Hepatocyte (in vitro differentiated cells): ENCODE measurements at regions not wholly inside any gene's neighbourhood (a gene's known extent, or its start where the extent isn't known, plus 50 kb on each side); places are given as distances from the start of the nearest gene placed in this dataset.
"Not testable (repeated sequence)": the region's sequence is repeated elsewhere in the genome, so short reads cannot be mapped to it uniquely, and the experiment has no call there.

Source experiments
- DNase-seq: peaks from one replicate; pipeline ENCODE4 v3.0.0-alpha.2; 2016; ENCODE audit warnings: low spot score
- H2AFZ ChIP-seq: fragments of 200-600 bp; sonication (generic); 2 replicates; pipeline ENCODE4 v1.6.0; 2016; ENCODE audit warnings: antibody characterized with exemption, mild to moderate bottlenecking
- H3K27ac ChIP-seq: fragments of 200-600 bp; sonication (generic); 2 replicates; pipeline ENCODE4 v1.5.1; 2016; ENCODE audit warnings: mild to moderate bottlenecking
- H3K27me3 ChIP-seq: fragments of 200-600 bp; sonication (generic); 2 replicates; pipeline ENCODE4 v1.6.1; 2016
- H3K36me3 ChIP-seq: fragments of 200-600 bp; sonication (generic); replicated peaks from 2 replicates; pipeline ENCODE4 v1.5.1; 2016; ENCODE audit warnings: low read depth; ENCODE audit not compliant: insufficient read depth
- H3K4me1 ChIP-seq: fragments of 200-600 bp; sonication (generic); 2 replicates; pipeline ENCODE4 v1.5.1; 2016; ENCODE audit warnings: mild to moderate bottlenecking, moderate library complexity; ENCODE audit not compliant: insufficient read depth
- H3K4me2 ChIP-seq: fragments of 200-600 bp; sonication (generic); 2 replicates; pipeline ENCODE4 v1.6.0; 2016
- H3K4me3 ChIP-seq: fragments of 200-600 bp; sonication (generic); 2 replicates; pipeline ENCODE4 v1.5.1; 2016; ENCODE audit warnings: mild to moderate bottlenecking
- H3K79me2 ChIP-seq: fragments of 200-600 bp; sonication (generic); 2 replicates; pipeline ENCODE4 v1.6.0; 2017; ENCODE audit warnings: mild to moderate bottlenecking
- H3K9me2 ChIP-seq: fragments of 200-600 bp; sonication (generic); replicated peaks from 2 replicates; pipeline ENCODE4 v1.6.0; 2017; ENCODE audit warnings: mild to moderate bottlenecking; ENCODE audit not compliant: insufficient read depth
- H3K9me3 ChIP-seq: fragments of 200-600 bp; sonication (generic); 2 replicates; pipeline ENCODE4 v1.5.1; 2016; ENCODE audit warnings: low read depth, mild to moderate bottlenecking
- H4K20me1 ChIP-seq: fragments of 200-600 bp; sonication (generic); 2 replicates; pipeline ENCODE4 v1.6.0; 2016; ENCODE audit warnings: mild to moderate bottlenecking; ENCODE audit not compliant: insufficient read depth, poor library complexity, severe bottlenecking
- EZH2 ChIP-seq: fragments of 200-600 bp; sonication (generic); IDR thresholded peaks from 2 replicates; pipeline ENCODE4 v1.6.1; 2016; ENCODE audit warnings: antibody characterized with exemption, mild to moderate bottlenecking, borderline replicate concordance
- EZH2phosphoT487 ChIP-seq: fragments of 200-600 bp; sonication (generic); IDR thresholded peaks from one replicate; pipeline ENCODE4 v1.6.1; 2018; ENCODE audit warnings: antibody characterized with exemption, mild to moderate bottlenecking, low read depth, moderate library complexity; ENCODE audit not compliant: unreplicated experiment, severe bottlenecking
- WGBS: methylation state at CpG from one replicate; pipeline ENCODE4 v1.1.6; 2016; ENCODE audit warnings: low lambda C conversion rate; ENCODE audit errors: missing lambda C conversion rate; 5-methylcytosine and 5-hydroxymethylcytosine counted together
- TF ChIP-seq, protein P1 (sequence below): fragments of 200-600 bp; sonication (generic); IDR thresholded peaks from 2 replicates; pipeline ENCODE4 v1.5.1; 2016; ENCODE audit warnings: antibody characterized with exemption, mild to moderate bottlenecking; ENCODE audit not compliant: poor library complexity

DNA sequence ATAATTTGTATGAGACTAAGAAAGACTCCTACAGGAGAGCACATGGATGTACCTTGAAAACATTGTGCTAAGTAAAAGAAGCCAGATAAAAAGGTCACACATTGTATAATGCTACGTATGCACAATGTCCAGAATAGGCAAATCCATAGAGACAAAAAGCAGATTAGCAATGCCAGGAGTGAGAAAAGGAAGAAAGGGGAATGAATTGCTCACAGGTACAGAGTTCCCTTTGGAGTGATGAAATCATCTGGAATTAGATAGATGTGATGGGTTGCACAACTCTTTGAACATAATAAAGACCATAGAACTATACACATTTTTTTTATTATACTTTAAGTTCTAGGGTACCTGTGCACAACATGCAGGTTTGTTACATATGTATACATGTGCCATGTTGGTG is 1218.9 kb upstream of the TMEM132C start:
- Histone ChIP-seq H3K27ac (no peak overlapping the region), H3K9me3 (no peaks in the 10 kb centered on the region), H4K20me1 (no peaks in the 10 kb centered on the region), H3K9me2 (no peaks in the 10 kb centered on the region), H3K27me3 (no peaks in the 10 kb centered on the region), H3K79me2 (no peaks in the 10 kb centered on the region), H2AFZ (no peak overlapping the region), H3K36me3 (no peaks in the 10 kb centered on the region), H3K4me2 (no peak overlapping the region), H3K4me3 (no peak overlapping the region), H3K4me1 (no peaks in the 10 kb centered on the region)
- WGBS: 81% methylated on average over 1 of the region's 1 CpG
- DNase-seq: no peak
- TF ChIP-seq EZH2phosphoT487 (no peak), EZH2 (no peak)
- TF ChIP-seq, protein P1, sequence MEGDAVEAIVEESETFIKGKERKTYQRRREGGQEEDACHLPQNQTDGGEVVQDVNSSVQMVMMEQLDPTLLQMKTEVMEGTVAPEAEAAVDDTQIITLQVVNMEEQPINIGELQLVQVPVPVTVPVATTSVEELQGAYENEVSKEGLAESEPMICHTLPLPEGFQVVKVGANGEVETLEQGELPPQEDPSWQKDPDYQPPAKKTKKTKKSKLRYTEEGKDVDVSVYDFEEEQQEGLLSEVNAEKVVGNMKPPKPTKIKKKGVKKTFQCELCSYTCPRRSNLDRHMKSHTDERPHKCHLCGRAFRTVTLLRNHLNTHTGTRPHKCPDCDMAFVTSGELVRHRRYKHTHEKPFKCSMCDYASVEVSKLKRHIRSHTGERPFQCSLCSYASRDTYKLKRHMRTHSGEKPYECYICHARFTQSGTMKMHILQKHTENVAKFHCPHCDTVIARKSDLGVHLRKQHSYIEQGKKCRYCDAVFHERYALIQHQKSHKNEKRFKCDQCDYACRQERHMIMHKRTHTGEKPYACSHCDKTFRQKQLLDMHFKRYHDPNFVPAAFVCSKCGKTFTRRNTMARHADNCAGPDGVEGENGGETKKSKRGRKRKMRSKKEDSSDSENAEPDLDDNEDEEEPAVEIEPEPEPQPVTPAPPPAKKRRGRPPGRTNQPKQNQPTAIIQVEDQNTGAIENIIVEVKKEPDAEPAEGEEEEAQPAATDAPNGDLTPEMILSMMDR: no peak

DNA sequence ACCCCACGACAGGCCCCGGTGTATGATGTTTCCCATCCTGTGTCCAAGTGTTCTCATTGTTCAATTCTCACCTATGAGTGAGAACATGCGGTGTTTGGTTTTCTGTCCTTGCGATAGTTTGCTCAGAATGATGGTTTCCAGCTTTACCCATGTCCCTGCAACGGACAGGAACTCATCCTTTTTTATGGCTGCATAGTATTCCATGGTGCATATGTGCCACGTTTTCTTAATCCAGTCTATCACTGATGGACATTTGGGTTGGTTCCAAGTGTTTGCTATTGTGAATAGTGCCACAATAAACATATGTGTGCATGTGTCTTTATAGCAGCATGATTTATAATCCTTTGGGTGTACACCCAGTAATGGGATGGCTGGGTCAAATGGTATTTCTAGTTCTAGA is 1218.4 kb upstream of the TMEM132C start:
- WGBS: 88% methylated on average over 6 of the region's 6 CpGs
- H3K27ac ChIP-seq, H3K79me2 ChIP-seq, H3K9me2 ChIP-seq, H3K27me3 ChIP-seq, H3K4me1 ChIP-seq, H3K9me3 ChIP-seq, H4K20me1 ChIP-seq, H2AFZ ChIP-seq, H3K4me3 ChIP-seq, DNase-seq, H3K4me2 ChIP-seq, H3K36me3 ChIP-seq: not testable (repeated sequence)

DNA sequence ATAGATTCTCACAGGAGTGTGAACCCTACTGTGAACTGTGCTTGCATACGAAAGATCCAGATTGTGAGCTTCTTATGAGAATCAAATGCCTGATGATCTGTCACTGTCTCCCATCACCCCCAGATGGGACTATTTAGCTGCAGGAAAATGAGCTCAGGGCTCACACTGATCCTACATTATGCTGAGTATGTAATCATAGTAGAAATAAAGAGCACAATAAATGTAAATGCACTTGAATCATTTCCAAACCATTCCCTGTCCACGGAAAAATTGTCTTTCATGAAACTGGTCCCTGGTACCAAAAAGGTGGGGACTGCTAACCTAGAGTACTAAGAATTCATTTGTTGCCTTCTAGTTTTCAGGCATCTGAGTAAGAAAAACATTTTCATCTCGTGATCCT is 1215.8 kb upstream of the TMEM132C start:
- H3K27ac ChIP-seq: no peak overlapping the region
- no peak overlapping the region for H2AFZ ChIP-seq
- no peaks in the 10 kb centered on the region for H3K36me3 ChIP-seq
- WGBS: 93% methylated on average over 3 of the region's 3 CpGs
- H3K9me3 ChIP-seq: no peaks in the 10 kb centered on the region
- no peaks in the 10 kb centered on the region for H3K9me2 ChIP-seq
- TF ChIP-seq, protein P1: no peak
- TF ChIP-seq EZH2phosphoT487 (no peak), EZH2 (no peak)
- DNase-seq: no peak
- H3K4me1 ChIP-seq: no peaks in the 10 kb centered on the region
- no peaks in the 10 kb centered on the region for H3K79me2 ChIP-seq
- no peaks in the 10 kb centered on the region for H3K27me3 ChIP-seq
- H3K4me3 ChIP-seq: no peak overlapping the region
- H4K20me1 ChIP-seq: no peaks in the 10 kb centered on the region
- H3K4me2 ChIP-seq: no peak overlapping the region

DNA sequence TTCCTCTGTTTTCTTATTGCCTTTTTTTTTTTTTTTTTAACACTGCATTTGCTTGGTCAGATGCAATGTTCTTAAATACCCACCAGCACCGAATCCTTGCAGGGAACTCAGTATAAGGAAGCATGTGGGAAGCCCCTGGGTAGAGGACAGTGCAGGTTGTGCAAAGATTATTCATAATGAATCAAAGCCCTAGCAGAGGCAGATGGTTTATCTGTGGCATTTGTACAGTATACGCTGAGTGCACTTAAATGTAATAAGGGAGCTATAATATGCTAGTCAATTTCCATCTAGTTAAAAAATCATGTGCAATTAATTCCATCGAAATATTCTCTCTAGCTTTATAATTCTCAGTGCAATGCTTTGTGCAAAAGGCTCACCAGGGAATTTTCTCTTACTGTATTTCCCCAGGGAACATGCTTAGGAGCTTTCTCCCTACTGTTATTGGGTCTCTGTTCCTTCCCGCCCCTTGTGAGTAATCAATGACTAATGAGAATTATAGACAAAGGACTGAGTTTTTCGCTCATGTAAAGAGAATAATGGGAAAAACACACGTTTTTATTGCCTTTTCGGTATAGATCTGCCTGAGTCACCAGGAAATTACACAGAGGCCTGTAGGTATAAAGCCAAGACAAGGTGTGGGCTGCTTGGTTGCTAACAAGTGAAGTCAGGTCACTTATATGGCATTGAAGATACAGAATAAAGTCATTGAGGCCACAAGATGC is 1214.3 kb upstream of the TMEM132C start:
- no peaks in the 10 kb centered on the region for H4K20me1 ChIP-seq
- no peak overlapping the region for H2AFZ ChIP-seq
- 73% methylated on average over 7 of the region's 7 CpGs for WGBS
- no peak overlapping the region for H3K4me2 ChIP-seq
- no peak overlapping the region for H3K27ac ChIP-seq
- no peaks in the 10 kb centered on the region for H3K79me2 ChIP-seq
- TF ChIP-seq EZH2phosphoT487 (no peak), EZH2 (no peak)
- TF ChIP-seq, protein P1: no peak
- no peak overlapping the region for H3K4me3 ChIP-seq
- no peaks in the 10 kb centered on the region for H3K9me3 ChIP-seq
- no peaks in the 10 kb centered on the region for H3K9me2 ChIP-seq
- no peaks in the 10 kb centered on the region for H3K4me1 ChIP-seq
- H3K27me3 ChIP-seq: no peaks in the 10 kb centered on the region
- H3K36me3 ChIP-seq: no peaks in the 10 kb centered on the region
- no peak for DNase-seq
